IMR-90 (cell line): ENCODE measurements at regions not wholly inside any gene's neighbourhood (a gene's known extent, or its start where the extent isn't known, plus 50 kb on each side); places are given as distances from the start of the nearest gene placed in this dataset.

Experiments
- ATAC-seq: fragments of 200-7000 bp; cut with Tn5 transposase; 2 replicates; pipeline ENCODE4 v1.9.1; 2020; ENCODE audit warnings: low read depth, mild to moderate bottlenecking, moderate library complexity
- BruUV-seq: library from RNA; stranded (reverse); fragments of 400-500 nt; replicated peaks from 2 replicates; lab custom pipeline; 2021; lab: Mats Ljungman, UMichigan
- CTCF ChIA-PET: fragments of 300-600 bp; formaldehyde crosslinking; extraction: SDS; loops from one replicate; lab custom pipeline; 2021; ENCODE audit warnings: antibody characterized with exemption; lab: Yijun Ruan, JAX
- POLR2A ChIA-PET: fragments of 300-600 bp; sonication (Branson Sonifier 250); formaldehyde crosslinking; loops from one replicate; lab custom pipeline; 2022; ENCODE audit warnings: antibody characterized with exemption; ENCODE audit not compliant: unreplicated experiment; lab: Charles Lee
- DNase-seq: peaks from one replicate; pipeline ENCODE4 v3.0.0; 2013
- H2AFZ ChIP-seq: replicated peaks from 2 replicates; pipeline ENCODE3; 2013; ENCODE audit warnings: low read length, mild to moderate bottlenecking; ENCODE audit not compliant: poor library complexity
- H2AK5ac ChIP-seq: 2 replicates; pipeline ENCODE4 v1.6.1; 2013; ENCODE audit warnings: low read depth, low read length, inconsistent platforms
- H2AK9ac ChIP-seq: replicated peaks from 2 replicates; pipeline ENCODE3; 2013; ENCODE audit warnings: mild to moderate bottlenecking, low read depth, low read length, moderate library complexity; ENCODE audit not compliant: poor library complexity
- H2BK120ac ChIP-seq: 2 replicates; pipeline ENCODE4 v1.6.1; 2013; ENCODE audit warnings: low read depth, low read length, inconsistent platforms
- H2BK15ac ChIP-seq: 3 replicates; pipeline ENCODE4 v1.6.1; 2013; ENCODE audit warnings: low read depth, low read length, inconsistent platforms
- H2BK20ac ChIP-seq: 2 replicates; pipeline ENCODE4 v1.6.1; 2013; ENCODE audit warnings: low read depth, mild to moderate bottlenecking, inconsistent platforms, low read length, moderate library complexity
- H2BK5ac ChIP-seq: 2 replicates; pipeline ENCODE4 v1.6.1; 2013; ENCODE audit warnings: mild to moderate bottlenecking, low read depth, low read length, inconsistent platforms; ENCODE audit not compliant: poor library complexity, severe bottlenecking
- H3K14ac ChIP-seq: replicated peaks from 2 replicates; pipeline ENCODE4 v1.6.1; 2013; ENCODE audit warnings: low read depth, low read length, inconsistent platforms
- H3K18ac ChIP-seq: 2 replicates; pipeline ENCODE4 v1.6.1; 2013; ENCODE audit warnings: low read depth, low read length, control low read depth
- H3K23ac ChIP-seq: 2 replicates; pipeline ENCODE4 v1.6.1; 2013; ENCODE audit warnings: low read depth, low read length, inconsistent platforms
- H3K27ac ChIP-seq: 2 replicates; pipeline ENCODE4 v1.5.1; 2013; ENCODE audit warnings: mild to moderate bottlenecking, control low read depth, low read length; ENCODE audit not compliant: insufficient read depth
- H3K27me3 ChIP-seq: 2 replicates; pipeline ENCODE4 v1.6.1; 2013; ENCODE audit warnings: low read length; ENCODE audit not compliant: control insufficient read depth, insufficient read depth
- H3K36me3 ChIP-seq: 2 replicates; pipeline ENCODE4 v1.6.1; 2013; ENCODE audit warnings: low read length, mixed read lengths; ENCODE audit not compliant: control insufficient read depth, insufficient read depth
- H3K4ac ChIP-seq: 2 replicates; pipeline ENCODE4 v1.6.1; 2013; ENCODE audit warnings: low read depth, low read length, inconsistent platforms
- H3K4me1 ChIP-seq: 2 replicates; pipeline ENCODE4 v1.6.1; 2013; ENCODE audit warnings: low read length, mixed read lengths; ENCODE audit not compliant: control insufficient read depth, insufficient read depth
- H3K4me2 ChIP-seq: 2 replicates; pipeline ENCODE4 v1.6.1; 2013; ENCODE audit warnings: low read depth, mild to moderate bottlenecking, control low read depth, low read length, moderate library complexity
- H3K4me3 ChIP-seq: 2 replicates; pipeline ENCODE4 v1.5.1; 2013; ENCODE audit warnings: low read depth, mild to moderate bottlenecking, control low read depth, low read length, moderate library complexity; ENCODE audit not compliant: insufficient read depth
- H3K56ac ChIP-seq: 2 replicates; pipeline ENCODE4 v1.6.1; 2013; ENCODE audit warnings: low read length, inconsistent platforms; ENCODE audit not compliant: insufficient read depth; ENCODE audit errors: extremely low read depth
- H3K79me1 ChIP-seq, 2 experiments: 2 replicates each; pipeline ENCODE4 v1.6.1; 2013; ENCODE audit warnings: low read length in 2 of 2, inconsistent platforms in 1 of 2, low read depth in 1 of 2
- H3K9ac ChIP-seq: 2 replicates; pipeline ENCODE4 v1.6.1; 2013; ENCODE audit warnings: low read depth, low read length, control low read depth
- H3K9me1 ChIP-seq: 2 replicates; pipeline ENCODE4 v1.6.1; 2013; ENCODE audit warnings: low read length, inconsistent platforms; ENCODE audit not compliant: insufficient read depth
- H3K9me3 ChIP-seq: 2 replicates; pipeline ENCODE4 v1.6.1; 2013; ENCODE audit warnings: low read length; ENCODE audit not compliant: control insufficient read depth, insufficient read depth
- H4K20me1 ChIP-seq: 2 replicates; pipeline ENCODE4 v1.6.1; 2013; ENCODE audit warnings: low read length, inconsistent platforms; ENCODE audit not compliant: insufficient read depth
- H4K5ac ChIP-seq: 2 replicates; pipeline ENCODE4 v1.6.1; 2013; ENCODE audit warnings: mild to moderate bottlenecking, low read depth, low read length, control low read depth
- H4K8ac ChIP-seq, 2 experiments: 2 replicates each; pipeline ENCODE4 v1.6.1; 2013; ENCODE audit warnings: low read depth in 2 of 2, low read length in 2 of 2, control low read depth in 1 of 2, inconsistent platforms in 1 of 2
- H4K91ac ChIP-seq: 2 replicates; pipeline ENCODE4 v1.6.1; 2013; ENCODE audit warnings: low read depth, low read length, inconsistent platforms; ENCODE audit not compliant: insufficient read depth
- BHLHE40 ChIP-seq: fragments of 150-350 bp; IDR thresholded peaks from 2 replicates; pipeline ENCODE4 v1.6.1; 2016; ENCODE audit warnings: mild to moderate bottlenecking, low read depth, low read length
- CEBPB ChIP-seq: IDR thresholded peaks from 2 replicates; pipeline ENCODE4 v1.6.1; 2012; ENCODE audit warnings: low read depth, low read length, improper control_type of control experiment
- CHD1 ChIP-seq: IDR thresholded peaks from 2 replicates; pipeline ENCODE4 v1.6.1; 2012; ENCODE audit warnings: low read depth, low read length, improper control_type of control experiment
- CTCF ChIP-seq: conservative IDR thresholded peaks from 2 replicates; pipeline ENCODE4 v1.5.1; 2012; ENCODE audit warnings: mild to moderate bottlenecking, low read depth, low read length, improper control_type of control experiment
- ELK1 ChIP-seq: fragments of 150-350 bp; IDR thresholded peaks from 2 replicates; pipeline ENCODE4 v1.6.1; 2016; ENCODE audit warnings: low read depth, mild to moderate bottlenecking, low read length, moderate library complexity, borderline replicate concordance
- FOS ChIP-seq: fragments of 150-350 bp; IDR thresholded peaks from 2 replicates; pipeline ENCODE4 v1.6.1; 2016; ENCODE audit warnings: low read depth, low read length
- MAFK ChIP-seq: IDR thresholded peaks from 2 replicates; pipeline ENCODE4 v1.6.1; 2012; ENCODE audit warnings: low read depth, low read length, improper control_type of control experiment
- MAZ ChIP-seq: IDR thresholded peaks from 2 replicates; pipeline ENCODE4 v1.6.1; 2012; ENCODE audit warnings: low read depth, mild to moderate bottlenecking, low read length, improper control_type of control experiment, moderate library complexity, borderline replicate concordance
- MXI1 ChIP-seq: IDR thresholded peaks from 2 replicates; pipeline ENCODE4 v1.6.1; 2012; ENCODE audit warnings: low read depth, mild to moderate bottlenecking, low read length, moderate library complexity, borderline replicate concordance
- NFE2L2 ChIP-seq: fragments of 150-350 bp; IDR thresholded peaks from 2 replicates; pipeline ENCODE4 v1.6.1; 2016; ENCODE audit warnings: low read depth, mild to moderate bottlenecking, low read length
- POLR2A ChIP-seq: IDR thresholded peaks from 2 replicates; pipeline ENCODE4 v1.6.1; 2012; ENCODE audit warnings: mild to moderate bottlenecking, low read depth, low read length
- RAD21 ChIP-seq: IDR thresholded peaks from 2 replicates; pipeline ENCODE4 v1.6.1; 2012; ENCODE audit warnings: low read length, improper control_type of control experiment
- RCOR1 ChIP-seq: IDR thresholded peaks from 2 replicates; pipeline ENCODE4 v1.6.1; 2012; ENCODE audit warnings: mild to moderate bottlenecking, low read length, improper control_type of control experiment; ENCODE audit not compliant: insufficient replicate concordance
- RFX5 ChIP-seq: IDR thresholded peaks from 2 replicates; pipeline ENCODE4 v1.8.0; 2012; ENCODE audit warnings: low read depth, mild to moderate bottlenecking, low read length, moderate library complexity
- SMC3 ChIP-seq: fragments of 150-350 bp; IDR thresholded peaks from 2 replicates; pipeline ENCODE4 v1.6.1; 2016; ENCODE audit warnings: low read depth, mild to moderate bottlenecking, antibody characterized with exemption, low read length, moderate library complexity
- WGBS, 2 experiments: methylation state at CpG; one replicate each; pipeline versions ENCODE4 v1.1.5 to v1.1.7; 2013; ENCODE audit warnings: missing lambda C conversion rate in 2 of 2; ENCODE audit not compliant: insufficient read length in 1 of 2; ENCODE audit errors: extremely low coverage in 2 of 2; 5-methylcytosine and 5-hydroxymethylcytosine counted together
- dilution Hi-C: fragments of 300-500 bp; cut with HindIII; formaldehyde crosslinking; loops from one replicate; pipeline ENCODE4 v1.14.3; 2018; ENCODE audit warnings: low sequenced_read_pairs; ENCODE audit not compliant: unreplicated experiment
- in situ Hi-C: fragments of 300-500 bp; cut with MboI; formaldehyde crosslinking; loops from 3 replicates; pipeline ENCODE4 v1.14.3; 2019; ENCODE audit warnings: low sequenced_read_pairs, inconsistent platforms, mixed read lengths
- intact Hi-C: fragments of 100-400 bp; cut with micrococcal nuclease; formaldehyde crosslinking; loops from 2 replicates; pipeline ENCODE4 v1.10.0; 2022
- TF ChIP-seq, protein P1 (sequence below): fragments of 150-350 bp; IDR thresholded peaks from 2 replicates; pipeline ENCODE4 v1.6.1; 2017; ENCODE audit warnings: mild to moderate bottlenecking, antibody characterized with exemption, low read length, low read depth

DNA sequence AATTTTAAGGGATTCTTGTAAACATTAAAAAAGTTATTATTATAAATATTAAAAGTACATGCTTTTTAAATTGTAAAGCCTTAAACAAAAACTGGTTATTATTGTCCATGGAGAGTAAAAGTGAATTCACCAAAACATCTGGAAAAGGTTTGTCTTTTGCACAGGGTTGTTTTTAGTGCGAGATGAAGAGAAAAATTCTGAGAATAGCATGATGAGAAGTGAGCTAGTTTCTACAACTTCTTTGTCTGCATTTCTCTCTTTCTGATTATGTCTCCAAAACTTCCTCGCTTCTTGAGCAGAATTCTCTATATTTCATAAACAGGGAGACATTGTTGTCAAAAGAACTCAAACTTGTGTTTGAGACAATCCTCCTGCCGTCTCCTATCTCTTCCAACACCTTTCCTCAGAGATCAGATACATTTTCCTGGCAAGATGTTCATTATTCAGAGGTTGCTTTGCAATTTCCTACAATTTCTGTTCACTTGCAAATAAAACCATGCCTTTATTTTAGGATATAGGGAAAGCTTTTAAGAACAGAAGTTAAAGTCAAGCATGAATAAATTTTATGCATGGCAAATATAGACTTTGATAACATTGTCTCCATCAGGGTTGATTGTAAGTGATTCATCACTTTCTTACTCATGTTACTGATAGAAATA lies 372.1 kb upstream of the NPVF start:
- CTCF ChIA-PET = no interaction called here
- no peaks in the 10 kb centered on the region for H4K20me1 ChIP-seq
- dilution Hi-C loops = no loop called here

More for the DNA sequence above, 372.1 kb upstream of the NPVF start:
- Histone ChIP-seq H2AFZ (no peak overlapping the region), H3K18ac (no peak overlapping the region), H2AK5ac (no peak overlapping the region), H3K56ac (no peak overlapping the region), H3K4me3 (no peak overlapping the region), H4K91ac (no peak overlapping the region), H2BK15ac (no peak overlapping the region), H3K9ac (no peak overlapping the region), H3K23ac (no peak overlapping the region), H3K36me3 (no peaks in the 10 kb centered on the region), H3K9me1 (no peaks in the 10 kb centered on the region), H4K8ac (no peak overlapping the region), H2BK20ac (no peak overlapping the region), H2BK5ac (no peak overlapping the region), H3K14ac (no peak overlapping the region), H2BK120ac (no peak overlapping the region), H2AK9ac (no peak overlapping the region), H3K27me3 (no peaks in the 10 kb centered on the region), H3K4ac (no peak overlapping the region), H3K27ac (no peak overlapping the region), H3K4me1 (no peaks in the 10 kb centered on the region), H4K5ac (no peak overlapping the region), H3K9me3 (no peaks in the 10 kb centered on the region), H3K4me2 (no peak overlapping the region), H3K79me1 (no peaks in the 10 kb centered on the region)
- BruUV-seq = no TSS peak
- in situ Hi-C loops = no loop called here
- ATAC-seq (no peak), DNase-seq (no peak)
- intact Hi-C loops = no loop called here
- WGBS, 2 experiments = no CpG with 5 or more reads among the region's 3 CpGs
- TF ChIP-seq POLR2A = no peak
- TF ChIP-seq CEBPB = no peak
- TF ChIP-seq MAFK = no peak
- no peak for TF ChIP-seq CTCF
- TF ChIP-seq MXI1 = no peak
- no peak for TF ChIP-seq CHD1
- TF ChIP-seq, protein P1, sequence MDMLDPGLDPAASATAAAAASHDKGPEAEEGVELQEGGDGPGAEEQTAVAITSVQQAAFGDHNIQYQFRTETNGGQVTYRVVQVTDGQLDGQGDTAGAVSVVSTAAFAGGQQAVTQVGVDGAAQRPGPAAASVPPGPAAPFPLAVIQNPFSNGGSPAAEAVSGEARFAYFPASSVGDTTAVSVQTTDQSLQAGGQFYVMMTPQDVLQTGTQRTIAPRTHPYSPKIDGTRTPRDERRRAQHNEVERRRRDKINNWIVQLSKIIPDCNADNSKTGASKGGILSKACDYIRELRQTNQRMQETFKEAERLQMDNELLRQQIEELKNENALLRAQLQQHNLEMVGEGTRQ = no peak
- no peak for TF ChIP-seq NFE2L2
- TF ChIP-seq MAZ = no peak
- no peak for TF ChIP-seq RCOR1
- no peak for TF ChIP-seq SMC3
- no peak for TF ChIP-seq BHLHE40
- no peak for TF ChIP-seq FOS
- TF ChIP-seq RFX5 = no peak
- no peak for TF ChIP-seq ELK1
- TF ChIP-seq RAD21 = no peak
- POLR2A ChIA-PET = no interaction called here
